NCI-H128 (cell line): ENCODE measurements at regions not wholly inside any gene's neighbourhood (a gene's known extent, or its start where the extent isn't known, plus 50 kb on each side); places are given as distances from the start of the nearest gene placed in this dataset.

Experiments
- DNase-seq: peaks from one replicate; lab custom pipeline; 2025; ENCODE audit not compliant: unreplicated experiment; lab: John Stamatoyannopoulos, UW

DNA sequence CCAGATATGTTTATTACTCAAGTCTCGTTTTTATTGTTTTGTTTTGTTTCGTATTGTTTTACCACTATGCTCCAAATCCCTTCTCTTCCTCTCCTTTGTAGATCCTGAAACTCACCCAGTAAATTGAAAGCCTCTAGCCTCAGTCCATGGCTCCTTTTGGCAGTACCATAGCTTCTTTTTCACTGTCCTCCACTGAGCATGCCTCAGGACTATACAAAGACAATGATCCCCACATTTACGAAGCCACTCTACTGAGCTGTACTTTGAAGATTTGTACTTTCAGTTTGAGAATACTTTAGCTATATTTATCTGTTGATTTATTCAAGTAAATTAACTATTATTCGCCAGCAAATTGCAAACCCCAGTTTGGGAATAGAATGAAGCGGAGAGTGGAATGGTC is 159.1 kb upstream of the SLITRK3 start:
- DNase-seq, result no peak

DNA sequence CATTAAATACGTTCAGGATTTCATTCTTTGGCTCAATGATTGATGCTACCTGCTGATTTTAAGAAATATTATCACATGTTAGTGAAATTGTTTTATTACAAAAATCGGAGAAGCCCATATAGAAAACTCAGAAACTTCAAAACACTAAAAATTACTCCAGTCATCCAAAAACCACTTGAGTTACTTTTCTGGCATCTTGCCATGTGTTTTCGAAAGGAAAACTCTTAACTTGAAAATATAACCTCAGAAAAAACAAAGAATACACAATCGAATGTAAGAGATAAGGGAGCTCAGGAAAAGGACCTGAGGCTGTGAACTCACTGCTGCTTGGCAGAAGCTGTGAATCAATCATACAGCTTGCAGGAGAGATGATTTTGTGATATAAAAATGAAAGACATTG is 151.3 kb upstream of the SLITRK3 start:
- no peak for DNase-seq

DNA sequence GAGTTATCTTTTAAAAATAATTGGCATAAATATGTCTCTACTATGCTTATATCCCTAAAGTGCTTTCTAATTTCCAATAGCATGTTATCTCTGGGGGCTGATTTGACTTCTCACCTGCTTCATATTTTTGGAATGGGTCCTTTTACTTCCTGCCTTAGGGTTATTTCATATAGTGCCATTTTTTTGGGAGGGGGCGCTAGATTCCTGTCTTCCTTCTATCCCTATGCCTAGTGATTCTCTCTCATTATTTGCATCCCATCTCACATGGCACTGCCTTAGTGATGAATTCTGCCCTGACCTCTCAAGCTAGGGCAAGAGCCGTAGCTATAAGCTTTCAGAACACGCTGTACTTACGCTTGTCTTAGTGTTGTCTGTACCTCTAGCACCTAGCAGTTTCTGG is 150.3 kb upstream of the SLITRK3 start:
- DNase-seq, result no peak

DNA sequence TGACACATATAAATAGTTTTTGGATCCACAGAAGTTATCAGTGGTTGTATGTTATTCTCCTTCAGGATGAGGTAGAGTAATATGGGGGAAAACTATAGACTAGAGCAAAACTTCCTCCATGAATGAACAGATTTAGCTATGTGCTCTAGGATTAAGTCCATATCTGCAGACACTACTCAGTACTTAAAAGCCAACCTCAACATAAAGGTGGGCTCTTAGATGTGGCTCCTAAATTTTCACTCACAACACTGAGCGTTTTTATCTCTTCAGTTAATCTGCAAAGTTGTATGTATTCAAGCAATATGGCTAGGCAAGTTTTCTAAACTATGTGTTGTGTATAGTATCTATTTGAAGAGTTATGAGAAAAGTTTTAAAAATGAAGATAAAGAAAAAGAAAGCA is 147.0 kb upstream of the SLITRK3 start:
- DNase-seq, result no peak

DNA sequence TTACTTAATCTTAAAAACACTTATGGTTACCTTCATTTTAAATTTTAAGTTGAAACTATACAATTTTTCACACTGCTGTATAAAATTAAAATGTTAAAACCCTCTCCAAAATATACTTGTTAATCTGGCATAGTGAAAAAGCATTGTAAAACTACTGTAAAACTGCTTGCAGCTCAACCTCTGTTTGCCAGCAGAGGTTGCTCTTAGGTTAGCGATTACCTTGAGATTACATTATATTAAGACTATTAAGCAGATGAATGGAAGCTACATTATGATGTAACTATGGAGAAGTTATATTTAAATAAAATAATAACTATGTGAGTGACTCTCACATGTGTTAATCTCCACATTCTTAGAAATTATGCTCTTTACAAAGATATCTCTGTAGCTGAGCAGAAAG is 143.6 kb upstream of the SLITRK3 start:
- no peak for DNase-seq

DNA sequence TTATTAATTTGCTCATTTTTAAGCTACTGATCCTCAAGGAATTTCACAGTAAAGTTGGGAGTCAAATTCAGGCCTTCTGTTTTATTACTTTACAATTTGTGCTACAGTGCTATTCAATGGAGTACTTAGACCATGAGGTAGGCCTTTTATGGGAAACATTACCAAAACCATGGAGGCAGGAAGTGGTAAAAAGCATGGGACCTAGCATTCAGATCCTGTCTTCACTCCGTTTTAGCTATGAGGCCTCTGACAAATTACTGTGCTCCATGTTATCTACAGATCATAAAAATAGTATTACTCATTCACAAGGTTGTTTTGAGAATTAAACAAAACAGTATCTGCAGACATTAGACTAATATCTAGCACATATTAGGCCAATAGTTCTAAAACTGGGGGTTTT is 140.6 kb upstream of the SLITRK3 start:
- no peak for DNase-seq
